SK-N-SH treated with all-trans-retinoic acid at 6 μM for 48 hours (cell line): ENCODE measurements at regions not wholly inside any gene's neighbourhood (a gene's known extent, or its start where the extent isn't known, plus 50 kb on each side); places are given as distances from the start of the nearest gene placed in this dataset.

Source experiments
- ATAC-seq: fragments of 200-7000 bp; cut with Tn5 transposase; 3 replicates; pipeline ENCODE4 v1.9.1; 2020; ENCODE audit warnings: mild to moderate bottlenecking, moderate library complexity
- ARNTL ChIP-seq: fragments of 450-650 bp; formaldehyde crosslinking; IDR thresholded peaks from 2 replicates; pipeline ENCODE4 v1.5.0; 2020; ENCODE audit warnings: low read depth, mild to moderate bottlenecking, moderate library complexity, borderline replicate concordance
- BACH2 ChIP-seq: fragments of 250-450 bp; sonication (Bioruptor Pico); IDR thresholded peaks from 2 replicates; pipeline ENCODE4 v1.9.0; 2021; ENCODE audit warnings: mild to moderate bottlenecking, borderline replicate concordance
- CREB5 ChIP-seq: fragments of 250-450 bp; sonication (Bioruptor Pico); IDR thresholded peaks from 2 replicates; pipeline ENCODE4 v1.5.1; 2020; ENCODE audit warnings: low read depth, mild to moderate bottlenecking, moderate library complexity
- CSDC2 ChIP-seq: fragments of 250-450 bp; sonication (Bioruptor Pico); IDR thresholded peaks from 2 replicates; pipeline ENCODE4 v1.5.0; 2020; ENCODE audit warnings: mild to moderate bottlenecking, moderate library complexity
- CSRNP3 ChIP-seq: fragments of 250-450 bp; sonication (Bioruptor Pico); IDR thresholded peaks from 2 replicates; pipeline ENCODE4 v1.5.1; 2021; ENCODE audit warnings: mild to moderate bottlenecking, moderate library complexity
- ESRRG ChIP-seq: fragments of 250-450 bp; sonication (Bioruptor Pico); IDR thresholded peaks from 2 replicates; pipeline ENCODE4 v1.6.1; 2021; ENCODE audit warnings: mild to moderate bottlenecking
- GLIS3 ChIP-seq: fragments of 250-450 bp; sonication (Bioruptor Pico); IDR thresholded peaks from 2 replicates; pipeline ENCODE4 v1.5.0; 2020; ENCODE audit warnings: mild to moderate bottlenecking, moderate library complexity
- PATZ1 ChIP-seq: fragments of 250-450 bp; sonication (Bioruptor Pico); IDR thresholded peaks from 2 replicates; pipeline ENCODE4 v1.8.0; 2020; ENCODE audit warnings: mild to moderate bottlenecking, moderate library complexity, borderline replicate concordance
- POU6F1 ChIP-seq: fragments of 250-450 bp; sonication (Bioruptor Pico); IDR thresholded peaks from 2 replicates; pipeline ENCODE4 v1.8.0; 2021; ENCODE audit warnings: low read depth, mild to moderate bottlenecking, moderate library complexity, borderline replicate concordance
- PPARA ChIP-seq: fragments of 250-450 bp; sonication (Bioruptor Pico); IDR thresholded peaks from 2 replicates; pipeline ENCODE4 v1.5.0; 2020; ENCODE audit warnings: mild to moderate bottlenecking, borderline replicate concordance
- RARB ChIP-seq: fragments of 250-450 bp; sonication (Bioruptor Pico); IDR thresholded peaks from 2 replicates; pipeline ENCODE4 v1.8.0; 2021; ENCODE audit warnings: mild to moderate bottlenecking, moderate library complexity
- SNAI2 ChIP-seq: fragments of 250-450 bp; sonication (Bioruptor Pico); IDR thresholded peaks from 2 replicates; pipeline ENCODE4 v1.5.0; 2020; ENCODE audit warnings: mild to moderate bottlenecking, moderate library complexity
- TCF4 ChIP-seq: fragments of 250-450 bp; sonication (Bioruptor Pico); IDR thresholded peaks from 2 replicates; pipeline ENCODE4 v1.8.0; 2021; ENCODE audit warnings: mild to moderate bottlenecking, moderate library complexity, borderline replicate concordance
- TOX ChIP-seq: fragments of 250-450 bp; sonication (Bioruptor Pico); IDR thresholded peaks from 2 replicates; pipeline ENCODE4 v1.8.0; 2021; ENCODE audit warnings: mild to moderate bottlenecking, moderate library complexity, borderline replicate concordance
- TSHZ2 ChIP-seq: fragments of 250-450 bp; sonication (Bioruptor Pico); IDR thresholded peaks from 2 replicates; pipeline ENCODE4 v1.5.0; 2020; ENCODE audit warnings: mild to moderate bottlenecking, moderate library complexity
- ZC3H10 ChIP-seq: fragments of 250-450 bp; sonication (Bioruptor Pico); IDR thresholded peaks from 2 replicates; pipeline ENCODE4 v1.5.1; 2021; ENCODE audit warnings: mild to moderate bottlenecking, moderate library complexity
- ZFP3 ChIP-seq: fragments of 250-450 bp; sonication (Bioruptor Pico); IDR thresholded peaks from 2 replicates; pipeline ENCODE4 v1.5.0; 2020; ENCODE audit warnings: mild to moderate bottlenecking, moderate library complexity
- ZNF565 ChIP-seq: fragments of 450-650 bp; formaldehyde crosslinking; conservative IDR thresholded peaks from 2 replicates; pipeline ENCODE4 v1.5.0; 2020; ENCODE audit warnings: low read depth, mild to moderate bottlenecking, moderate library complexity
- ZNF70 ChIP-seq: fragments of 450-650 bp; formaldehyde crosslinking; IDR thresholded peaks from 2 replicates; pipeline ENCODE4 v1.5.0; 2020; ENCODE audit warnings: mild to moderate bottlenecking, moderate library complexity
- ZNF8 ChIP-seq: fragments of 450-650 bp; formaldehyde crosslinking; IDR thresholded peaks from 2 replicates; pipeline ENCODE4 v1.5.0; 2020; ENCODE audit warnings: mild to moderate bottlenecking, moderate library complexity

GRCh38 chr21:19171585-19171984 lies 768.0 kb upstream of the TMPRSS15 start (continued):
- TF ChIP-seq ARNTL (CRISPR knock-in tag), result no peak
- TF ChIP-seq TOX (CRISPR knock-in tag), result no peak
- no peak for TF ChIP-seq PATZ1
- no peak for TF ChIP-seq TCF4 (CRISPR knock-in tag)
- TF ChIP-seq ZNF8 (CRISPR knock-in tag), result no peak
- no peak for TF ChIP-seq SNAI2 (CRISPR knock-in tag)
- TF ChIP-seq ZNF70 (CRISPR knock-in tag), result no peak
- no peak for TF ChIP-seq ZNF565 (CRISPR knock-in tag)
- TF ChIP-seq CREB5 (CRISPR knock-in tag), result no peak
- no peak for TF ChIP-seq ZC3H10 (CRISPR knock-in tag)
- TF ChIP-seq PPARA, result no peak
- TF ChIP-seq RARB (CRISPR knock-in tag), result no peak
- no peak for TF ChIP-seq ZFP3 (CRISPR knock-in tag)

GRCh38 chr21:19181604-19182140 lies 778.1 kb upstream of the TMPRSS15 start:
- ATAC-seq, result no peak
- TF ChIP-seq ZFP3 (CRISPR knock-in tag) (no peak), GLIS3 (no peak), ZNF70 (CRISPR knock-in tag) (no peak), ZNF565 (CRISPR knock-in tag) (no peak), CSRNP3 (CRISPR knock-in tag) (no peak), CSDC2 (no peak), TSHZ2 (CRISPR knock-in tag) (no peak), ARNTL (CRISPR knock-in tag) (no peak), BACH2 (CRISPR knock-in tag) (no peak), TOX (CRISPR knock-in tag) (no peak), PPARA (no peak), ESRRG (CRISPR knock-in tag) (no peak), PATZ1 (no peak), POU6F1 (CRISPR knock-in tag) (no peak)
- TF ChIP-seq, all 23 proteins: peak for 0
